ENCODE measurements at regions not wholly inside any gene's neighbourhood (a gene's known extent, or its start where the extent isn't known, plus 50 kb on each side); places are given as distances from the start of the nearest gene placed in this dataset.
A peak's percentile ranks its signal among the peaks of the same experiment; 100 is the strongest.
"Not testable (repeated sequence)": the region's sequence is repeated elsewhere in the genome, so short reads cannot be mapped to it uniquely, and the experiment has no call there.

DNA sequence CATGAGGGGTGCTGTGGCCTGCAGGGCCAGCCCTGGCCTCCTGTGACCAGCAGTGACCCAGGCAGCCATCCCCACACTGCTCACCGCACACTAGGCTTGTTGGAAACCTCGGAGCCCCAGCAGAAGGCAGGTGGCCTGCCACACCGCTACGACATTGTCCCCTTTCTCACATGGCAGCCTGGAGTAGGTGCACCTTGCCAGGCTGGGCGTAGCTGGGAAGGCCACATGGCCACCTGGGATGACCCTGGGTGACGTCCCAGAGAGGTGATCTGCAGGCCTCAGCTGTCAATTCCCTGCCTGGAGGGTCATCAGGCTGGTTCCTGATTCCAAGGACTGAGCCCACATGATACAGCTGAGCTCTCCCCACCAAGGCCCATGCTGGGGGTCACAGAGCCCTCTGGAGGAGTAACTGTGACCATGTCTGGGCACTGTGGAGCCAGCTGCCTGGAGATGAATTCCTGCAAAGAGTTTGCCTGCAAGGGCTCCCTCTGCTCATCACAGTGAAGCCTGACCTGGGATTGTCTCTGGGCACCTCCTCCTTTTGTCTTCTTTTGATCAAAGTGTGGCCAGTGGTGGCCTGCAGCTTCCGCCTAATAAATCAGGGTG, 119.6 kb upstream of the OTOS start:
- no peaks in the 10 kb centered on the region for H3K27me3 ChIP-seq

DNA sequence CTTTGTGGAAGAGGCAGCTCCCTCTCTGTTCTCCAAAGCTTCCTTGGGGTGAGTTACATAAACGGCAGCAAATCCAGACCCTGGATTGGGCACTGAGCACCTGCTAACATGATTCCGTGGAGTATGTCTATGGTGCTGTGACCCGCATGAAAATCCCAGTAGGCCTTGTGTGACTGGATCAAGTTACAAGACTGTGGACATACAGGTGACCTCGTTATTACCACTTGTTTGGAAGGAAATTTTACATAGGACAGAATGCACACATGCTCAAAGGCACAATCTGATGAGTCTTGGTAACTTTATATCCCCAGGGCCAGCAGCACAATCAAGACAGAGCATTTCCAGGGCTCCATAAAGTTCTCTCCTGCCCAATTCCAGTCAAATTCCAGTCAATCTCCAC, 120.2 kb upstream of the OTOS start:
- Histone ChIP-seq H3K36me3 (no peaks in the 10 kb centered on the region), H3K27me3 (no peaks in the 10 kb centered on the region)

More for the DNA sequence above, 119.6 kb upstream of the OTOS start:
- Histone ChIP-seq H3K36me3 (no peaks in the 10 kb centered on the region), H3K27ac (peak overlapping the region; percentile 42 to 84 (median 66)), H3K4me1 (peaks cover 14 to 22% (median 16%) of the 10 kb centered on the region in 3 donors), H3K4me3 (no peak overlapping the region), H3K9me3 (no peaks in the 10 kb centered on the region)
- peak in 2 of 6 donors; percentile 52 to 53 for DNase-seq
- FAIRE-seq, result no peak
- TF ChIP-seq, protein P1, sequence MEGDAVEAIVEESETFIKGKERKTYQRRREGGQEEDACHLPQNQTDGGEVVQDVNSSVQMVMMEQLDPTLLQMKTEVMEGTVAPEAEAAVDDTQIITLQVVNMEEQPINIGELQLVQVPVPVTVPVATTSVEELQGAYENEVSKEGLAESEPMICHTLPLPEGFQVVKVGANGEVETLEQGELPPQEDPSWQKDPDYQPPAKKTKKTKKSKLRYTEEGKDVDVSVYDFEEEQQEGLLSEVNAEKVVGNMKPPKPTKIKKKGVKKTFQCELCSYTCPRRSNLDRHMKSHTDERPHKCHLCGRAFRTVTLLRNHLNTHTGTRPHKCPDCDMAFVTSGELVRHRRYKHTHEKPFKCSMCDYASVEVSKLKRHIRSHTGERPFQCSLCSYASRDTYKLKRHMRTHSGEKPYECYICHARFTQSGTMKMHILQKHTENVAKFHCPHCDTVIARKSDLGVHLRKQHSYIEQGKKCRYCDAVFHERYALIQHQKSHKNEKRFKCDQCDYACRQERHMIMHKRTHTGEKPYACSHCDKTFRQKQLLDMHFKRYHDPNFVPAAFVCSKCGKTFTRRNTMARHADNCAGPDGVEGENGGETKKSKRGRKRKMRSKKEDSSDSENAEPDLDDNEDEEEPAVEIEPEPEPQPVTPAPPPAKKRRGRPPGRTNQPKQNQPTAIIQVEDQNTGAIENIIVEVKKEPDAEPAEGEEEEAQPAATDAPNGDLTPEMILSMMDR (IDR thresholded peaks at IDR 0.05), result no peak
- intact Hi-C loops (cut with DNase I), result no loop called here
- ATAC-seq, result peak; percentile 3 to 17 (median 8)
- 70 to 72% methylated on average over 7 of the region's 7 CpGs for WGBS, 2 donors

DNA sequence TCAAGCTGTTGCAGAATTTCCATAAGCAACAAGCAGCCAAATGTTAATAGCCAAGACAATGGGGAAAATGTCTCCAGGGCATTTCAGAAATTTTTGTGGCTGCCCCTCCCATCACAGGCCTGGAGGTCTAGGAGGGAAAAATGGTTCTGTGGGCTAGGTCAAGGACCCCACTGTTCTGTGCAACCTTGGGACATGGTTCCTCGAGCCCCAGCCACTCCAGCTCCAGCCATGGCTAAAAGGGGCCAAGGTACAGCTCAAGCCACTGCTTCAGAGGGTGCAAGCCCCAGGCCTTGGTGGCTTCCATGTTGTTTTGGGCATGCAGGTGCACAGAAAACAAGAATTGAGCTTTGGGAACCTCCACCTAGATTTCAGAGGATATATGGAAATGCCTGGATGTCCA, 122.1 kb upstream of the OTOS start:
- H3K27ac ChIP-seq; ATAC-seq; DNase-seq; H3K27me3 ChIP-seq; intact Hi-C loops (cut with DNase I); H3K9me3 ChIP-seq; FAIRE-seq; H3K36me3 ChIP-seq; H3K4me3 ChIP-seq: not testable (repeated sequence)
- H3K4me1 ChIP-seq, result peaks cover 14 to 22% (median 16%) of the 10 kb centered on the region in 3 donors
- WGBS, 2 donors, result 50 to 64% methylated on average over 1 of the region's 1 CpG

More for the DNA sequence above, 120.2 kb upstream of the OTOS start:
- peaks cover 14 to 22% (median 16%) of the 10 kb centered on the region in 3 donors for H3K4me1 ChIP-seq
- TF ChIP-seq, protein P1 (IDR thresholded peaks at IDR 0.05), result no peak
- no peaks in the 10 kb centered on the region for H3K9me3 ChIP-seq
- 87 to 89% methylated on average over 4 of the region's 4 CpGs for WGBS, 2 donors
- no peak for FAIRE-seq
- no peak for ATAC-seq
- no peak for DNase-seq
- no peak overlapping the region for H3K27ac ChIP-seq
- intact Hi-C loops (cut with DNase I), result no loop called here
- H3K4me3 ChIP-seq, result no peak overlapping the region

DNA sequence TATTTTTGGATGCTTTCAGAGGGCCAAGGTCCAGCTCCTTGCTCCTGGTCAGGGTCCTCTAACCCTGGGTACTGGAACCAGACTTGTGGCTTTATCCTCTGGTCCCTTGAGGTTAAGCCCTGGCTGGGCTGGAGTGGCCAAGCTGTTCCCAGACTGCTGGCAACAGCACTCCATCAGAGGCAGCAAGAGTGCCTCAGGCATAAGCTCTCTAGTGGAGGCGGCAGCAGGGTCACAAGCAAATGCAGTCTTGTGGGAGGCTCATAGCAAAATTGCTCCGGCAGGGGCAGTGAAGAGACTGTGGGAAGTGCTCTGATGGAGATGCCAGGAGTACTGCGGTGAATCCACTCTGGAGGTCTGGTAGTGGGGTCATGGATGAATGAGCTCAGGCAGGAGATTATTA, 128.9 kb upstream of the OTOS start:
- no peaks in the 10 kb centered on the region for H3K36me3 ChIP-seq
- H3K9me3 ChIP-seq, result no peaks in the 10 kb centered on the region
- FAIRE-seq, result no peak
- no peaks in the 10 kb centered on the region for H3K27me3 ChIP-seq
- DNase-seq, result no peak
- no peaks in the 10 kb centered on the region for H3K4me1 ChIP-seq
- H3K4me3 ChIP-seq, result no peak overlapping the region
- no peak for ATAC-seq
- TF ChIP-seq, protein P1 (IDR thresholded peaks at IDR 0.05), result no peak
- 88 to 94% methylated on average over 3 of the region's 3 CpGs for whole genome bisulfite sequencing, 2 donors
- intact Hi-C loops (cut with DNase I), result no loop called here
- H3K27ac ChIP-seq, result no peak overlapping the region

DNA sequence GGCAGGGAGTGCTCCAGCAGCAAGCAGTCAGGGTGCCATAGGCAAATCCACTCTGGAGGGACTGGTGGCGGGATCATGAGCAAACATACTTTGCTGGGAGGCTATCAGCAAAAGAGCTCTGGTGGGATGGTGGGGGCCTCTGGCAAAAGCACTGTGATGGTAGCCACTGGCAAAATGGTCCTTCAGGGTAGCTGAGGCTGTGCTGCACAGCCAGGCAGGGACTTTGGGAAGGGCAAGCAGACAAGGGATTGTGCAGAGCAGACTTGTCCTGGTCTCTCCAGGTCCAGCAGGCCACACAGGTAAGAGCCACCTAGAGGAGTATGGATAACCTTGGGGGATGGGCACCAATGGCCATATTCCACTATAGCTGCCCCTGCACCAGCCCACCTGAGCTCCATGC, 129.4 kb upstream of the OTOS start:
- intact Hi-C loops (cut with DNase I), result no loop called here
- H3K36me3 ChIP-seq, result no peaks in the 10 kb centered on the region
- no peak overlapping the region for H3K4me3 ChIP-seq
- no peak overlapping the region for H3K27ac ChIP-seq
- TF ChIP-seq, protein P1 (IDR thresholded peaks at IDR 0.05), result no peak
- FAIRE-seq, result no peak
- DNase-seq, result no peak
- no peak for ATAC-seq
- no peaks in the 10 kb centered on the region for H3K9me3 ChIP-seq
- no peaks in the 10 kb centered on the region for H3K27me3 ChIP-seq
- no peaks in the 10 kb centered on the region for H3K4me1 ChIP-seq
- WGBS, 2 donors, result 81 to 95% methylated on average over 1 of the region's 1 CpG

All from pancreas (tissue), 10 donors.